Suprapubic skin (tissue), 4 donors: ENCODE measurements at regions not wholly inside any gene's neighbourhood (a gene's known extent, or its start where the extent isn't known, plus 50 kb on each side); places are given as distances from the start of the nearest gene placed in this dataset.

Experiments used
- EP300 ChIP-seq: sonication (generic); formaldehyde crosslinking; IDR thresholded peaks from one replicate; pipeline ENCODE4 v1.6.1; 2017; ENCODE audit warnings: antibody characterized with exemption
- POLR2A ChIP-seq, 2 donors: fragments of 450-650 bp; IDR thresholded peaks; one replicate each; pipeline ENCODE4 v1.6.1; 2017; ENCODE audit warnings: antibody characterized with exemption in 2 of 2, mild to moderate bottlenecking in 2 of 2, moderate library complexity in 2 of 2
- POLR2AphosphoS5 ChIP-seq, 3 donors: sonication (generic); formaldehyde crosslinking; IDR thresholded peaks; one replicate each; pipeline ENCODE4 v1.6.1; 2017; ENCODE audit warnings: antibody characterized with exemption in 3 of 3
- TF ChIP-seq, protein P1 (sequence below), 2 donors: fragments of 200-600 bp in 1 of 2; fragments of 450-650 bp in 1 of 2; sonication (generic) in 1 of 2; IDR thresholded peaks; one replicate each; pipeline ENCODE4 v1.5.1; 2016 to 2019; ENCODE audit warnings: antibody characterized with exemption in 2 of 2, mild to moderate bottlenecking in 1 of 2, moderate library complexity in 1 of 2

DNA sequence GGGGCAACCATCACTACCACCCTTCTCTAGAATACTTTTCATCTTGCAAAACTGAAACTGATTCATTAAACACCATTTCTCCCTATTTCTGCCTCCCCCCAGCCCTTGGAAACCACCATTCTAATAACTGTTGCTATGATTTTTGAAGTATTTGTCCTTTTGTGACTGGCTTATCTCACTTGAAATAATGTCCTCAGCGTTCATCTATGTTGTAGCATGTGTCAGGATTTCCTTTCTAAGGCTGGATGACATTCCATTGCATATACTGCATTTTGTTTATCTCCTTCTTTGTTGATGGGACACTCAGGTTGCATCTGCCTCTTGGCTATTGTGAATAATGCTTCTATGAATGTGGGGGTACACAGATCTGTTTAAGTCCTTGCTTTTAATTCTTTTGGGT, 327.6 kb upstream of the ZNF32 start:
- TF ChIP-seq, protein P1, sequence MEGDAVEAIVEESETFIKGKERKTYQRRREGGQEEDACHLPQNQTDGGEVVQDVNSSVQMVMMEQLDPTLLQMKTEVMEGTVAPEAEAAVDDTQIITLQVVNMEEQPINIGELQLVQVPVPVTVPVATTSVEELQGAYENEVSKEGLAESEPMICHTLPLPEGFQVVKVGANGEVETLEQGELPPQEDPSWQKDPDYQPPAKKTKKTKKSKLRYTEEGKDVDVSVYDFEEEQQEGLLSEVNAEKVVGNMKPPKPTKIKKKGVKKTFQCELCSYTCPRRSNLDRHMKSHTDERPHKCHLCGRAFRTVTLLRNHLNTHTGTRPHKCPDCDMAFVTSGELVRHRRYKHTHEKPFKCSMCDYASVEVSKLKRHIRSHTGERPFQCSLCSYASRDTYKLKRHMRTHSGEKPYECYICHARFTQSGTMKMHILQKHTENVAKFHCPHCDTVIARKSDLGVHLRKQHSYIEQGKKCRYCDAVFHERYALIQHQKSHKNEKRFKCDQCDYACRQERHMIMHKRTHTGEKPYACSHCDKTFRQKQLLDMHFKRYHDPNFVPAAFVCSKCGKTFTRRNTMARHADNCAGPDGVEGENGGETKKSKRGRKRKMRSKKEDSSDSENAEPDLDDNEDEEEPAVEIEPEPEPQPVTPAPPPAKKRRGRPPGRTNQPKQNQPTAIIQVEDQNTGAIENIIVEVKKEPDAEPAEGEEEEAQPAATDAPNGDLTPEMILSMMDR (IDR thresholded peaks at IDR 0.05) = no peak
- TF ChIP-seq POLR2A (IDR thresholded peaks at IDR 0.05) = no peak
- TF ChIP-seq POLR2AphosphoS5 (IDR thresholded peaks at IDR 0.05) = no peak
- no peak for TF ChIP-seq EP300
